HCT116 (cell line): ENCODE measurements at regions not wholly inside any gene's neighbourhood (a gene's known extent, or its start where the extent isn't known, plus 50 kb on each side); places are given as distances from the start of the nearest gene placed in this dataset.

Source experiments
- ATAC-seq: fragments of 200-7000 bp; cut with Tn5 transposase; 2 replicates; pipeline ENCODE4 v1.9.1; 2020; ENCODE audit warnings: mild to moderate bottlenecking, moderate library complexity
- BruUV-seq: library from RNA; stranded (reverse); fragments of 400-500 nt; replicated peaks from 2 replicates; lab custom pipeline; 2021; lab: Mats Ljungman, UMichigan
- CTCF ChIA-PET: fragments of 300-600 bp; sonication (Branson Sonifier 250); formaldehyde crosslinking; loops from one replicate; lab custom pipeline; 2021; ENCODE audit warnings: antibody characterized with exemption; lab: Charles Lee
- POLR2A ChIA-PET: fragments of 300-600, 350-600 bp; sonication (Branson Sonifier 250); formaldehyde crosslinking; loops from one replicate; lab custom pipeline; 2021; ENCODE audit warnings: antibody characterized with exemption; lab: Charles Lee
- RAD21 ChIA-PET, 2 experiments: fragments of 300-600 bp; sonication (Branson Sonifier 250); formaldehyde crosslinking; loops; one replicate each; lab custom pipeline; 2023; ENCODE audit warnings: low total read pairs in 2 of 2; ENCODE audit not compliant: uncharacterized antibody in 2 of 2, unreplicated experiment in 2 of 2, low non-redundant PET in 1 of 2; lab: Charles Lee
- DNase-seq: peaks from one replicate; pipeline ENCODE4 v3.0.0-alpha.2; 2010; ENCODE audit warnings: low read depth, low spot score
- H2AFZ ChIP-seq: fragments of 200-600 bp; shearing (Covaris generic), sonication (generic); 2 replicates; pipeline ENCODE4 v1.6.1; 2017; ENCODE audit warnings: low read depth, mixed run types, mixed read lengths, antibody characterized with exemption, low read length; ENCODE audit not compliant: poor library complexity, severe bottlenecking
- H3K27ac ChIP-seq: 2 replicates; pipeline ENCODE4 v1.5.1; 2012; ENCODE audit warnings: low read depth, low read length
- H3K27me3 ChIP-seq: fragments of 200-600 bp; sonication (generic); 2 replicates; pipeline ENCODE4 v1.6.1; 2016; ENCODE audit warnings: mixed run types, low read length, mixed read lengths; ENCODE audit not compliant: insufficient read depth
- H3K36me3 ChIP-seq, 2 experiments: fragments of 200-500 bp in 1 of 2; fragments of 200-600 bp in 1 of 2; sonication (Bioruptor generic) in 1 of 2; sonication (generic) in 1 of 2; 2 replicates each; pipeline versions ENCODE4 v1.5.1 to v1.6.1; 2014 to 2016; ENCODE audit warnings: low read length in 2 of 2, inconsistent platforms in 1 of 2, mixed read lengths in 1 of 2, mixed run types in 1 of 2; ENCODE audit not compliant: insufficient read depth in 2 of 2, control insufficient read depth in 1 of 2
- H3K4me1 ChIP-seq, 2 experiments: fragments of 200-600 bp in 1 of 2; sonication (generic) in 1 of 2; 2 replicates each; pipeline versions ENCODE4 v1.5.1 to v1.6.1; 2012 to 2017; ENCODE audit warnings: low read length in 2 of 2, inconsistent platforms in 1 of 2, mild to moderate bottlenecking in 1 of 2, mixed read lengths in 1 of 2, mixed run types in 1 of 2, moderate library complexity in 1 of 2; ENCODE audit not compliant: insufficient read depth in 2 of 2, control insufficient read depth in 1 of 2
- H3K4me2 ChIP-seq: fragments of 200-600 bp; sonication (generic); 2 replicates; pipeline ENCODE4 v1.6.1; 2017; ENCODE audit warnings: mixed run types, low read length, mixed read lengths
- H3K4me3 ChIP-seq, 2 experiments: fragments of 200-600 bp in 1 of 2; sonication (generic) in 1 of 2; replicated peaks in 1 of 2; 2 replicates each; pipeline ENCODE4 v1.5.1; 2011 to 2016; ENCODE audit warnings: low read length in 2 of 2, control low read depth in 1 of 2, low read depth in 1 of 2, mild to moderate bottlenecking in 1 of 2, mixed read lengths in 1 of 2, mixed run types in 1 of 2
- H3K79me2 ChIP-seq: fragments of 200-600 bp; sonication (generic); 2 replicates; pipeline ENCODE4 v1.6.1; 2017; ENCODE audit warnings: mild to moderate bottlenecking, mixed run types, low read length, moderate library complexity, mixed read lengths; ENCODE audit not compliant: insufficient read depth
- H3K9ac ChIP-seq: fragments of 200-600 bp; sonication (generic); 2 replicates; pipeline ENCODE4 v1.6.1; 2016; ENCODE audit warnings: low read length, mixed read lengths
- H3K9me2 ChIP-seq: fragments of 200-600 bp; sonication (generic), shearing (Covaris generic); 2 replicates; pipeline ENCODE4 v1.6.1; 2017; ENCODE audit warnings: mixed run types, mild to moderate bottlenecking, moderate library complexity; ENCODE audit not compliant: insufficient read depth
- H3K9me3 ChIP-seq, 2 experiments: fragments of 200-500 bp in 1 of 2; fragments of 200-600 bp in 1 of 2; sonication (Bioruptor generic) in 1 of 2; sonication (generic) in 1 of 2; 2 replicates each; pipeline ENCODE4 v1.6.1; 2014 to 2017; ENCODE audit warnings: low read length in 2 of 2, mixed read lengths in 2 of 2, inconsistent platforms in 1 of 2, low read depth in 1 of 2, mild to moderate bottlenecking in 1 of 2, mixed run types in 1 of 2, moderate library complexity in 1 of 2; ENCODE audit not compliant: control insufficient read depth in 1 of 2, insufficient read depth in 1 of 2
- H4K20me1 ChIP-seq: fragments of 200-600 bp; sonication (generic), shearing (Covaris generic); 2 replicates; pipeline ENCODE4 v1.6.1; 2017; ENCODE audit warnings: mixed run types, mild to moderate bottlenecking, moderate library complexity; ENCODE audit not compliant: insufficient read depth
- CBX3 ChIP-seq: IDR thresholded peaks from 2 replicates; pipeline ENCODE4 v1.6.1; 2012; ENCODE audit warnings: low read depth
- EGR1 ChIP-seq: IDR thresholded peaks from 2 replicates; pipeline ENCODE4 v1.6.1; 2012; ENCODE audit warnings: low read depth
- EZH2 ChIP-seq: fragments of 200-600 bp; sonication (generic); IDR thresholded peaks from 2 replicates; pipeline ENCODE4 v1.6.1; 2017; ENCODE audit warnings: antibody characterized with exemption, mixed run types
- EZH2phosphoT487 ChIP-seq: fragments of 200-600 bp; IDR thresholded peaks from 2 replicates; pipeline ENCODE4 v1.6.1; 2018; ENCODE audit warnings: antibody characterized with exemption, borderline replicate concordance
- FOSL1 ChIP-seq: IDR thresholded peaks from 2 replicates; pipeline ENCODE4 v1.6.1; 2012; ENCODE audit warnings: low read depth
- JUND ChIP-seq: IDR thresholded peaks from 2 replicates; pipeline ENCODE4 v1.6.1; 2012
- POLR2AphosphoS5 ChIP-seq: IDR thresholded peaks from 2 replicates; pipeline ENCODE4 v1.6.1; 2011; ENCODE audit warnings: mild to moderate bottlenecking, low read depth, low read length, moderate library complexity
- REST ChIP-seq: IDR thresholded peaks from 2 replicates; pipeline ENCODE4 v1.6.1; 2012; ENCODE audit warnings: low read depth
- SRF ChIP-seq: IDR thresholded peaks from 2 replicates; pipeline ENCODE4 v1.6.1; 2012; ENCODE audit warnings: low read depth
- TCF7L2 ChIP-seq: IDR thresholded peaks from 2 replicates; pipeline ENCODE4 v1.7.0; 2011; ENCODE audit warnings: borderline replicate concordance, inconsistent platforms; ENCODE audit not compliant: insufficient read depth, insufficient read length; ENCODE audit errors: extremely low read depth
- YY1 ChIP-seq: IDR thresholded peaks from 2 replicates; pipeline ENCODE4 v1.6.1; 2011; ENCODE audit warnings: low read length, low read depth, moderate library complexity, mild to moderate bottlenecking; ENCODE audit not compliant: insufficient replicate concordance; ENCODE audit errors: extremely low read depth
- ZBTB33 ChIP-seq: IDR thresholded peaks from 2 replicates; pipeline ENCODE4 v1.6.1; 2011; ENCODE audit warnings: mild to moderate bottlenecking, low read length, moderate library complexity; ENCODE audit not compliant: insufficient replicate concordance; ENCODE audit errors: extremely low read depth
- ZFX ChIP-seq: fragments of 450-650 bp; IDR thresholded peaks from 2 replicates; pipeline ENCODE4 v1.6.1; 2017
- ZNF274 ChIP-seq: fragments of 200-500 bp; sonication (Bioruptor generic); IDR thresholded peaks from 2 replicates; pipeline ENCODE4 v1.6.1; 2014; ENCODE audit warnings: mild to moderate bottlenecking, low read depth, low read length, inconsistent platforms
- intact Hi-C: fragments of 100-400 bp; cut with micrococcal nuclease; formaldehyde crosslinking; loops from 2 replicates; pipeline ENCODE4 v1.10.0; 2022
- TF ChIP-seq, protein P1 (sequence below): IDR thresholded peaks from 2 replicates; pipeline ENCODE4 v1.6.1; 2012

DNA sequence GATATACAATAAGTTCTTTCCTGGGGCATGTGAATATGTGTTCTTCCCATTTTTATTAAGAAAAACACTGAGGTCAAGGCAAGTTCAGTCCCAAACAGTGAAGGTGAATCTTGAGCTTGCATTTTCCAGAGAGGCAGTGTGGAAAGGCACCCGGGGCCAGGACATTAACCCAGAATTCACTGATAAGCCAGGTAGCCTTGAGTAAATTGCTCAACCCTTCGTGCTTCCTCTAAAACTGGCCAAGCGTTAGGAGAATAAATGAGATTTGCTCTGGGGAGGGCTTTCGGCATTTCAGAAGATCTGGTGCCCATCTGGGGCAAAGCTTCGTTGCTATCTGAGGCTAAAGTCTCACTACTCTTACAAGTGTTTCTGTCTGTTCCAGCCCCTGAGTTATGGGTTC is 57.1 kb upstream of the KAZN start:
- Histone ChIP-seq H2AFZ (no peak overlapping the region), H3K9me2 (no peaks in the 10 kb centered on the region), H3K9ac (no peak overlapping the region), H3K27ac (no peak overlapping the region), H3K36me3 (no peaks in the 10 kb centered on the region), H3K9me3 (no peaks in the 10 kb centered on the region; a peak in 1 of 4 replicates), H3K4me1 (no peaks in the 10 kb centered on the region), H3K4me2 (no peak overlapping the region), H3K27me3 (peaks cover 54% of the 10 kb centered on the region), H3K79me2 (no peaks in the 10 kb centered on the region), H3K4me3 (no peak overlapping the region), H4K20me1 (no peaks in the 10 kb centered on the region)
- intact Hi-C loops, result no loop called here
- ChIA-PET CTCF (no interaction called here), RAD21 (no interaction called here), POLR2A (no interaction called here)
- TF ChIP-seq JUND, result no peak
- TF ChIP-seq EZH2phosphoT487, result no peak
- no peak for TF ChIP-seq EZH2
- TF ChIP-seq POLR2AphosphoS5, result no peak
- TF ChIP-seq ZBTB33, result no peak
- TF ChIP-seq TCF7L2, result no peak
- no peak for TF ChIP-seq YY1
- TF ChIP-seq, protein P1, sequence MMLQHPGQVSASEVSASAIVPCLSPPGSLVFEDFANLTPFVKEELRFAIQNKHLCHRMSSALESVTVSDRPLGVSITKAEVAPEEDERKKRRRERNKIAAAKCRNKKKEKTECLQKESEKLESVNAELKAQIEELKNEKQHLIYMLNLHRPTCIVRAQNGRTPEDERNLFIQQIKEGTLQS, result no peak
- no peak for TF ChIP-seq SRF
- TF ChIP-seq CBX3, result no peak
- TF ChIP-seq REST, result no peak
- TF ChIP-seq FOSL1, result no peak
- TF ChIP-seq EGR1, result no peak
- TF ChIP-seq ZNF274, result no peak
- no peak for TF ChIP-seq ZFX
- no TSS peak for BruUV-seq
- no peak for DNase-seq
- ATAC-seq, result no peak
